DMS 273 (cell line): ENCODE measurements at regions not wholly inside any gene's neighbourhood (a gene's known extent, or its start where the extent isn't known, plus 50 kb on each side); places are given as distances from the start of the nearest gene placed in this dataset.
A peak's percentile ranks its signal among the peaks of the same experiment; 100 is the strongest.
"Not testable (repeated sequence)": the region's sequence is repeated elsewhere in the genome, so short reads cannot be mapped to it uniquely, and the experiment has no call there.

Source experiments
- DNase-seq: peaks from one replicate; lab custom pipeline; 2025; ENCODE audit not compliant: unreplicated experiment; lab: John Stamatoyannopoulos, UW

DNA sequence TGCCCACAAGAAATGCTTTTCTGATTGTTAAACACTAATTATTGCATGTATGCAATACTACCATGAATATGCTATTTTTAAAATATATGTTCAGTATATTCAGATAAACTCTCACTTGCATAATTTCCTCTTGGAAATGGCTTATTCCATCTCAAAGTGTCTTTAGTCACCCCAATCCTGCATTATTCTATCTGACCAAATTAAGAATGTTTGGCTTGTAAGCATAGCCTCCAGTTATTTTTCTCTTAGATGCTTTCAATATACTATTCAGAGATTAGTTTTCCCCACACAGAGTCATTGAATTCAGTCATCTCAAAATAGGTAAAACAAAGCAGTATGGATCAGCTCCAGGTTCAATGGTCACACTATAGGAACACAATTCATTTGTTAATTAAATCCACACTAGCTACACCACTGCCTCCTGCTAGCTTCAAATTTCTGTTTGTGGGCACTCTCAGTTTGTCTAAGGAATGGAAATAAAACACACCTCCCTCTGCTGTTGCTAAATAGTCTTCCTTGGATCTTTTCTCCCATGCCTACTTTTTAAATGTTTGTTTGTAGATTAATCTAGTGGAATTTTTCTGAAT lies 134.6 kb upstream of the TBCA start:
- DNase-seq, result no peak

DNA sequence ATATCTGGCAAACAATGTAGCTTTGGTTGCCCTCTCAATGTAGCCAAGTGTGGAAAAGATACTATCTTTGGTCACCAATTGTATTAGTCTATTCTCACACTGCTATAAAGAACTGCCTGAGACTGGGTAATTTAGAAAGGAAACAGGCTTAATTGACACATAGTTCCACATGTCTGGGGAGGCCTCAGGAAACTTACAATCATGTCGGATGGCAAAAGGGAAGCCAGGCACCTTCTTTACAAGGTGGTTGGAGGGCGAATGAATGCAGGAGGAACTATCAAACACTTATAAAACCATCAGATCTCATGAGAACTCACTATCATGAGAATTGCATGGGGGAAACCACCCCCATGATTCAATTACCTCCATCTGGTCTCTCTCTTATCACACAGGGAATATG lies 133.1 kb upstream of the TBCA start:
- no peak for DNase-seq

DNA sequence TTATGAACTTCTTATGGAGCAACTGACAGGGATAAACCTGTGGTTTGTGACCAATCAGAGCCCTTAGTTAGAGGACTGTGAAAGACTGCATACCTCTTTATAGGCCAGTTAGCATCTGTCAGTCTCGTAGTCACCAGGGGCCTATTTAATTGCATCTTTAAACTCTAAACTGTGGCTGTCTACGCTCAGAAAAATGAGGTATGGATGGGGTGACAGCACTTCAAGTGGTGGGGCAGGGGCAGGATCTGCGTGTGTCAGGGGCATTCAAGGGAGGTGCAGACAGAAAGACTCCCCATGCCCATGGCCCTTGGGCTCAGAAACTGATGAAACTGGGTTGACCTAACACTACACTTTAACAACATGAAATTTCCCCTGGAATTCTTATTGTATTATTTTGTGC lies 132.6 kb upstream of the TBCA start:
- peak; percentile 29 for DNase-seq

DNA sequence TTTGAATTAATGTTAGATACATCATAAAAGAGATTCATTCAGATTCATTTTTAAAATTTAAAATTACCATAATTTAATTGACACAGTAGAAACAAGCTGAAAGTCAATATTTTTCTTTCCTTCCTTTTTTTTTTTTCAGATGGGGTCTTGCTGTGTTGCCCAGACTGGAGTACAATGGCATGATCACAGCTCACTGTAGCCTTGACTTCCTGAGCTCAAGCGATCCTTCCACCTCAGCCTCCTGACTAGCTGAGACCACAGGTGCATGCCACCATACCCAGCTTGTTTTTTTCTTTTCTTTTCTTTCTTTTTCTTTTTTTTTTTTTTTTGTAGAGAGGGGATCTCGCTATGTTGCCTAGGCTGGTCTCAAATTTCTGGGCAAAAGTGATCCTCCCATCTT lies 131.6 kb upstream of the TBCA start:
- no peak for DNase-seq

DNA sequence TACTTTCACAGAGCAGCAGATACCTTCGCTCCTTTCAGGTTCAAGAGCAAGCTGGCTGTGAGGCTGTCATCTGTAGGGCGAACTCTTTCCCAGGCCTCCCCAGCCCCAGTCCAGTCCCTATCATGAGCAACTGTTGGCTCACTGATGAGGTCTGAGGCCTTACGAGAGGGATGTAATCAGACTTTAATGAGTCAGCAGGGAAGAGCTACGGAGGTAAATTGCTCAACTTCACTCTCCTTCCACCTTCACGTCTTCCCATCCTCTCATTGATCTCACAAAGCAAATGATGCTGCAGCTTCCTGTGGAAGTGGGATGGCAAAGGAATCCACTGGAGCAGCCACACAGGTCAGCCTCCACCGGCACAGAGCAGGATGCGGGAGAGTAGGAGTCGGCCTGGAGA lies 130.7 kb upstream of the TBCA start:
- no peak for DNase-seq

DNA sequence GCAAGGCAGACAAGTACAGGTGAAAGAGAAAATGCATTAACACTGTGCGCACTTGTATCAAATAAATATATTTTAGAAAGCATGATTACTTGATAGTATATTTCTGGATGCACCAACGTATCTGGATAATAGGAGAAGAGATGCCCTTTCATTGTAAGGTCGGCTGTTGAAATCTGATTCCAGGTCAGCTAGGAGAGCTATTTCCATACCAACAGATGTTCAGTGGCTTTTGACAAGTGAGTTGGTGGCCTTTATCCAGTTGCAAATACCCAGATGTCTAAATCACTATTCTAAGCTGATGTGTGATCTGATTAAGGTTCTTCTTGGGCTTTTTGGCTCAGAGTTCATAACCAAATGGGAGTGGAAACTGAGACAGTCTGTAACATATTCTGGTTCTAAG lies 128.2 kb upstream of the TBCA start:
- DNase-seq, result no peak

DNA sequence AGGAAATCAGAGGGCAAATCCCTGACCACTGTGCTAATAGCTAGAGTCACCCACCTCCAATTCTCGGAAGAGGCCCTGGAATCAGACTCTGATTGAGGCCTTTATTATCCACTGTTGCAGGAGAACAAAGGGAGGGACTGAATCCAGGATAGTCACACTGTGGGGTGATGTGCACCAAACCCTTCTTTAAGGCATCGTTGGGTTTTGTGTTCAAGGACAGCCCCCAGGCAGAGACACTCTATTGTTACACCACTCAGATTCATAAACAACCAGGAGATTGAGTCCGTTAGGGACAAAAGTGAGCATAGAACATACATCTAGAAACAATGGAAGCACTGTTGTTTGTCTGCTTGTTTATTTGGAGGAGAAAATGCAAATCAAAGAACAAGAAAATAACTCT lies 124.6 kb upstream of the TBCA start:
- no peak for DNase-seq

DNA sequence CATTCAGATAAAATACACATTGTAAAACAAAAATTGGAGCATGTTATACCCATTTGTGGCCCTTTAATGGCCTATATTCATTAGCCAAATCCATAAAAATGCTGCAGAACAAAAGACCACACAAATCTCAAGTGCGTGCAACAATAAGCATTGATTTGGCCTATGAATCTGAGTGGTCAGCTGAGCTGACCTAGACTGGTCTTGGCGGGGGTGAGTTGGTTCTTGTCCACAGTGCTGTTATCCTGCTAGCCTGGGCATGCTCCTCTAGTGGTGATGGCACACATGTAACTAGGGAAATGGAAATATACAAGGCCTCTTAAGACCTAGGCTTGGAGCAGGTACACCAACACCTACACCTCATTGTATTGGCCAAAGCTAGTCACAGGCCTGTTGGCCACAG lies 122.2 kb upstream of the TBCA start:
- DNase-seq, result no peak

DNA sequence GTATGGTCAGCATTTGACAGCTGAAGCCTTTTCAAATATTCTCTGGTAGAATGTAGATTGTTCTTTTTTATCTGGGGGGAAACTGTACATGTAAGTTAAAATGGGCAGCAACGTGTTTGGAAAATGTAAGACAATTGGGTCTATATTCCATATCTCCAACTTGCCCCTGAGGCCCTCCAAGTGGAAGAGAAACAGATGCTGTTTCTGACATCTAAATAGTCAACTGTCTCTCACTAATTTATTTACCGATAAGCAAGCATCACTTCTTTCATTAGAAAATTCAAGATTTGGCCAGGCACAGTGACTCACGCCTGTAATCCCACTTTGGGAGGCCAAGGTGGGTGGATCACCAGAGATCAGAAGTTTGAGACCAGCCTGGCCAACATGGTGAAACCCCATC lies 120.2 kb upstream of the TBCA start:
- no peak for DNase-seq

DNA sequence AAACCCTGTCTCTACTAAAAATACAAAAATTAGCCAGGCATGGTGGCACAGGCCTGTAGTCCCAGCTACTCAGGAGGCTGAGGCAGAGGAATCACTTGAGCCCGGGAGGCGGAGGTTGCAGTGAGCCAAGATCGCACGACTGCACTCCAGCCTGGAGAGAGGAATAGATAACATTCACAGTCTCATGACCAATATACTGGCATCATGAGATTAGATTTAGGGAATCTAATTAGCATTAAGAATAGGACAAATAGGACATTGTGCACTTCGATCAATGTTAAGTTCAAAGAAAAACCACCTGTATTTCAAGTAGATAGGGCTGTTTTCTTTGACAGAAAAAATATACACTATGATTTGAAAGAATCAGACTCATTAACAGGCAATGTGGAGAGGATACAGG lies 118.0 kb upstream of the TBCA start:
- not testable (repeated sequence) for DNase-seq

DNA sequence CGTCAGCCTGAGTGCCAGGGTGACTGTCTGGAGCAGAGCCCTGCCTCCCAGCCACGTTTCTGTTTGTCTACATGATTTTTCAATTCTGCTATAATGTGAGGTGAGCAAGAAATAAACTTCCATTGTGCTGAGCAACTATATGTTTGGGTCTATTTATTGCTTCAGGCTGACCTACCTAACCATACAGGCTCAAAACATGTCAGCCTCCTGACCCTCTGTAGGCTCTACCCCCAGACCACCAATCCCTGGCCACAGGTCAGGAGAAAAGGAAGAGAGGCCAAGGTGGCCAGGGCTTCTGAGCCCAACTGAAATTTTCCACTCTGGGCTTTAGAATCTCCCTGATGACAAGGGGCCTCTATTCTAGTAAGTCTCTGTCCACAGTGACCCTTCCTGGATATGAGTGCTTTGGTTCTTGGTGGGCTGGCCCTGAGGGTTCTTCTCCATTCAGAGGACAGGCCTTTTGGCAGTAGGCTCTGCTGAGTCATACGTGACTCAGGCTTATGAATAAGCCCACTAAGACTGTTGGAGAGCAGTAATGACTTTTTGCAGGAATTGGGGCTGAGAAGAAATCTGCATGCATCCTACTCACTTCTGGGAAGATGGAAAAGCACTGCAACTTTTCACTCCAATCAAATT lies 117.2 kb upstream of the TBCA start:
- DNase-seq, result peak; percentile 14

DNA sequence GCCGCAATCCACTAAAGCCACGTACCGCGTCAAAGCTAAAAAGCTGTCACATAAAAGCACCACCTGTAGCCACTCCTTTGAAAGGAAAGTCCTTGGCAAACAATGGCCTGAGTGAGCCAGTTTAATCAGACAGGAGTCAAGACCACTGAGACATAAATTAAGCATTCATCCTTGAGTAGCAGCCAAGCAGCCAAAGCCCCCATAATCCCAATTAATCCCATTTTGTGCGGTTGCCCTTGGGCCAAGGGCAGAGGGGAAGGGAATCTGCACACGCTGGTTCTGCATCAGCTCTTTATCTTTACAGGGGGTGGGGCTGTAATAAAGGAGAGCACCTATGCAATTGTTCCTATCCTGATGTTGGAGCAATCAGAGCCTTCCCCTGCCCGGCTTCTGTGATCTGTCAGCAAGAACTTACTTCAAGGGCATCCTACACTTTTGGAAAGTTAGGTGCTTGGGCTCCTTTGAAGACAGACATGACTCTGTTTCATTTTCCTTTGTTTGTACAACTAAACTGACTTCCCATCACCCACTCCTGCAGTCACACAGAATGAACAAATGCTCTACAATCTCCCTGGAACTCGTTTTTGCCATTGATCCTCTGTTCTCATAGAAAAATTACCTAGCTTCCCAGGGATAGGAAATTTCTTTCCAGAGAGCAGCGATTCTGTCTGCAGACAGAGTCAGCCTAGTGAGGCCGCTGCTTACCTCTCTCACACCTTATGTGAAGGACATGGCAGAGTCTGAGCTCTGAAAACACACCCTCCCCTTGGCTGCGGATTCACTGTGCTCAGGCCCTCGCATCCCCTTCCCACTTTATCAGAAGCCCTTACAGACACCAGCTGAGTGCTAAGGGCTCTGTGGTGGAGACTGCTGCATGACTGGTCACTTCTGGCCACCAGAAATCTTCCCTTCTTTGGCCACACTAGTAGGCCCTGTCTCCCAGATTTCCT lies 116.2 kb upstream of the TBCA start:
- DNase-seq, result no peak

DNA sequence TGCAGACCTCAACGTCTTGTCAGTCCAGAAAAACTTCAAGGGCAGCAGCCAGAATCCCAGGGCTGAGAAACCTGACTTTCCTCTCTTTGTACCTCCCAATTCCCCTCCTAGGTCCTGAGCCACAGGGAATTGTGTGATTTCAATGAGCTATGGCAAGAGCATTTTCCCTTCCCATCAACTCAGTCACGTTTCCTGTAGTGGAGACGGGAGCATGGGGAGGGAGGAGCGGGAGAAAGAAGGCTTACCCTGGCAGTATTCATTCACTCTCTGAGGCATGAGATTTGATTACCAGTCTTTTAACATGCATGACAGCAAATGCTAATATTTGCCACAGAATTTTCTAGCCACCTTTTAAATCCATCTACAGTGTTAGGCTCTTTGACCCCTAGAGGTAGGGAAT lies 109.4 kb upstream of the TBCA start:
- no peak for DNase-seq

DNA sequence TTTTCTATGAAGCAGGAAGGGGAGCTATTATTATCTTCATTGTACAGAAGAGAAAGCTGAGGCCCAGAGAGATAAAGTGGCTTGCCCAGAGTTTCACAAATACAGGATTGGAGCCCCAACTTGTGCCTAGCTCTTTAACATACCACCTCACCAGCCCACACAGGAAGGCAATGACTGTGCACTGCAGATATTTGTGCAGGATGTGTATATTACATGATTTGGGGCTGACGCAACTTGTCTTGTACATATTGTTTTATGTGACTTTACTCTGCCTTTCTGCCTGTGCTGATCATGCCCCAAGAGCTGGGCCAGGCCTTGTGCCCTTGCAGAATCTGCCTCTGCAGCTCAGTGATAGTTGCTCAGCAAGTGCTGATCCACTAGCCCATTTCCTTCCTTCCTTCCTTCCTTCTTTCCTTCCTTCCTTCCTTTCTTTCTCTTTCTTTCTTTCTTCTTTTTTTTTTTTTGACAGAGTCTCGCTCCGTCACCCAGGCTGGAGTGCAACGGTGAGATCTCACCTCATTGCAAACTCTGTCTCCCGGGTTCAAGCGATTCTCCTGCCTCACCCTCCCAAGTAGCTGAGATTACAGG lies 106.6 kb upstream of the TBCA start:
- DNase-seq, result no peak

DNA sequence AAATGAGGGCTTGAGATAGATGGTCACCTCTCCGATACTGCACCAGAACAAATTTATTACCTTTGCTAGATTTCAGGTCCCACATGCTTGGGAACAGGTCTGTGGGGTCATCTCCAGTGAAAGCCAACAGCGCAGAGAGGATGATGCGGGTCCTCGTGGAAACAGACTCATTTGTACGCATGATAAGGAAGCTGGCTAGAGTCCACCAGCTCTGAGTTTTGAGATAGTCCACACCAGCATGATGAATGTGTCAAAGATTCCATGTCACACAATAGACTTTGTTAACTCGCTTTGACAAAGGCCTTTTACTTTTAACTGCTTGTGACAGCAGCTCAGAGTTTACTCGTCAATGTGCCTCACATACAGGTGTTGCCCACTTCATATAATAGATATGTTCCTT lies 105.4 kb upstream of the TBCA start:
- DNase-seq, result no peak

DNA sequence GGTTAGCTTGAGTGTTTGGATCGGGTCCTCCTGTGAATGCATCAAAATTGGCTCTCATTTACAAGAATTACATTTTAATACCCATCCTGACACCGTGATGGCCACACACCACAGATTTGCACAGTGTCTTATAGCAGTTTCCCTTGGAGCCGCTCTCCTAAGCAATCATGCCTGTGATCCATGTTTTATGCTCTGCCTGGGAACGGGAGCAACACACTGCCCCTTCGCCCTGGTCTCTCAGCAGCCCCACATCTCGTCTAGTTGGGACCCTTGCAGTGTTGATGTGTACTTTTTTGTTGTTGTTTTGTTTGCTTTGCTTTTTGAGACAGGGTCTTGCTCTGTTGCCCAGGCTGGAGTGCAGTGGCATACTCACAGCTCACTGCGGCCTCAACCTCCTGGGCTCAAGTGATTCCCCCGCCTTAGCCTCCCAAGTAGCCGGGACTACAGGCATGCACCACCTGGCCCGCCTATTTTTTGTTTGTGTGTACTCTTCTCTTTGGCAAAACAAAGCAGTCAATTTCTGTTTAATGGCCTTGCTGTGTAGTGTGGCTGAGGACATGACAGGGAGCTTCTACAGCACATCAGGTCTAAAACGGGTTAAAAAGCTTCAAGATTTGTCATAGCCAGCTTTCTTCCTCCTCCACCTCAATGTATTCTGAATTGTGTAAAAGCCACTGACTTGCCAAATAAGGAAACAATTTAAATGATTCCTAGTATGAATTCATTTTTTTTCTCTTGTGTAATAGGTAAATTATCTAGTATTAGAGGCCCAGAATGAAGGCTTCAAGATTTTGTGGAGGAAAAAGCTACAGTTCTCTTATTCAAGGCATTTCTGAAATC lies 101.6 kb upstream of the TBCA start:
- no peak for DNase-seq

DNA sequence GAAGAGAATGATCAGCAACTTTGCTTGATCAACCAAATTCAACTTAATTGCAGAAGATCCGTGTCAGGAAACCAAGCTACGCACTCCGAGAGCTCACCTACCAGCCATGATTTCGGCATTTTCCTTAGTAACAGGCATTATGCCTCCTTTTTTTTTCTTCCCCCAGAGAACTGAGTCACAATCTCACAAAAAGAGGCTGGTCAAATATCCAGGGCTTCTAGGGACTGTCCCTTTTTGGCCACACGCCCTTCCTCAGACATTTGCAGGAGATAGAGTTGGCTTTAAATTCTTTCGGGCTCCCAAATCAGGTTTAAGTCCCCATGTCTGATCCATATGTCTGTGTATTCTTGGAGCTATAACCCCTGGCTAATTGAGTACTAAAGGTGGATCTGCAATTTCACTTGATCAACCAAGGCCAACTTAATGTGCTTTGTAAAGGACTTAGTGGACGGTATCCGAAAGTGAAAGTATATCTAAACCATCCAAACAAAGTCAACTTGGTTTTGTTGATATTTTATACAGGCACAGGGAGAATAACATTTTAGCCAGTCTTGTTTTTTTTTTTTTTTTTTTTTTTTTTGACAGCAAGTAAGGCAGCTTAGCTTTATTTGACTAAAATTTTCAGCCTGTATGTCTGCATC lies 100.8 kb upstream of the TBCA start:
- no peak for DNase-seq

DNA sequence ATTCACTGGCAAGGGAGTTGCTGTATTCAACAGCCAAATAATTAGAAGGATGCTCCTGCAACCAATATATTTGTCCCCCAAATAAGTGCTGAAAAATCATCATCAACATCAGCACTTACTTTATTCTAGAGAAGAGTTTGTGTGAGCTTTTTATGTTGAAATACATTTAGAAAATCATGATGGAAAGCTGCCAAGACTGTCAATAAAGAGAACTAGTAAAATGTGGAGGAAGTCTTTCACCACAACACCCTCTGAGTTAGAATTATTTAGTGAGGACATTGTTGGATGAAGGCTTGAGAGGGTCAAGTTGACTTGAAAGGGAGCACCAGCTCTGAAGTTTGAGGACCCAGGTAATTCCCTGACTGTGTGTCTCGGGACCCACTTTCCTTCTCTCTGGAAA lies 100.2 kb upstream of the TBCA start:
- no peak for DNase-seq

DNA sequence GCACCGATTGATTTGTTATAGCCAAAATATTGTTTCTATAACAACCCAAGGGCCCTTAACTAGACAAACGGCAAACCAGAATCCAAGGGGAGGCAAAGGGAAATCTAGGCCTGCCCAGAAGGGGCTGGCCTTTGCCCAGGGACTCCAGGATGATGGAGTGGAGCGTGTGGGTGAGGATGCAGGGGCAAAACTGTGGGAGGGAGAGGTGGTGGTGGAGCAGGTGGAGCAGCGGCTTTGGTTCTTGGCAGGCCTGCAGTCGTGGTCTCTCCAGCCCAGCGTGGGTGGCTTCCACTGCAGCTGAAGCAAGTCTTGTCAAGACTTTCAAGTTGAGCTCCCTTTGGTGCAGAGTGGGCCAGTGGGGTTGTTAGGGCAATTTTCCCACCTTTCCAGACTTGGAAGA lies 98.6 kb upstream of the TBCA start:
- DNase-seq, result no peak

DNA sequence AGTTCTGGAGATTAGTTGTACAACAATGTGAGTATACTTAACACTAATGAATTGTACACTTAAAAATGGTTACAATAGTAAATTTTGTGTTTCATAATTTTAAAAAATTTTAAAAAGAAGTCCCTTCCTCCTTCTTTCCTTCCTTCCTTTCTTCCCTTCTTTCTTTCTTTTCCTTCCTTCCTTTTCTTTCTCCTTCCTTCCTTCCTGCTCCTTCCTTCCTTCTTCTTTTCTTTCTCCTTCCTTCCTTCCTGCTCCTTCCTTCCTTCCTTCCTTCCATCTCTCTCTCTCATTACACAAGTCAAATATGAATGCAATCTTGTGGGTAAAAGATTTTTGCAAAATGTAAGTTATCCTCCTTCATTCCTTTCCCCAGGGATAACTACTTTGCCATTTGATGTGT lies 97.1 kb upstream of the TBCA start:
- no peak for DNase-seq

DNA sequence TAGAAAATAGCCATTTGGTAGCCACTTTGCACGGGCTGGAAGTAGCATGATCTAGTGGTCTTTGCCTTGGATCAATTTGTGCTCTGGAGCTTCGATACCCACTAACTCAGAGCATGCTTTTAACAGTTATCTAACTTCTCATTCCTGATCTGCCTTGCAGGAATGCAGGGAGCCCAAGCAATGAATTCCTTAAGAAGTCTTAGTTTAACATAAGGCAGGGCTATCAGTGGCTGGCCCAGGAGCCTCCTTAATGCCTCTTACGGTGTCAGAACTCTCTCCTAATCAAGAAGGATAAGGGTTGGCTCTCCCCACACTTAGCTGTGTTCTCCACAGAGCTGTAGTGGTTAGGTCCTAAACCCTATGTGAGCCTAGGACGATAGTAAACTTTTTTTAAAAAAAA lies 95.8 kb upstream of the TBCA start:
- DNase-seq, result no peak
